ENCODE measurements at regions not wholly inside any gene's neighbourhood (a gene's known extent, or its start where the extent isn't known, plus 50 kb on each side); places are given as distances from the start of the nearest gene placed in this dataset.

DNA sequence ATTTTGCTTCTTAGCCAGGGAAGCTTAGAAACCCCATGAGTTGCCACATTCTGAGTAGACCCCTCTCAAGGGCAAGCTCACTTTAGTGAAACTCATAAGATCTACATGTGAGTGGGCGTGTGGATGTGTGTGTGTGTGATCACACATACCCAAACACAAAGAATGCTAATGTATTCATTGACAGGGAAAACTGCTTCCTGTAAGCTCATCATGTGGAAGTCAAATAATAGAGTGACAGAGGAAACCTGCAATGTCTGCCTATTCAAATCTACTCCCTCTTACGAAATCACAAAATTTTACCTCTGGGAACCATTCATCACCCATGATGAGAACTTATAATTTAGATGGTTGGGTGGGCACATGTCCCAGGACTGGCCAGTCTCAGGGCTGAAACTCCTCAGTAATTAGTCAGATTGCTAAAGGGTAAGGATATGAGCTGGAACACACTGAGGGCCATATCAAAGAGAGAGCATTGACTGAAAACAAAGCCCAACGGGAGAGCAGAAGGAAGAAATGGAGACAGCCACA is 94.5 kb upstream of the CCDC150 start:
- FAIRE-seq (no peak), DNase-seq (ENCODE audit: low read depth) (no peak)
- H3K4me1 ChIP-seq (ENCODE audit: insufficient read depth, low read length): no peaks in the 10 kb centered on the region
- no peak overlapping the region for H3K4me3 ChIP-seq (ENCODE audit: insufficient read depth, low read depth, low read length)
- no peak overlapping the region for H2AFZ ChIP-seq (ENCODE audit: low read depth, low read length)
- no peaks in the 10 kb centered on the region for H3K4me1 Mint-ChIP-seq (ENCODE audit: low read depth, unreplicated experiment)
- no peaks in the 10 kb centered on the region for H3K9me3 ChIP-seq (ENCODE audit: insufficient read depth, low read depth, low read length)
- no peaks in the 10 kb centered on the region for H3K36me3 ChIP-seq (ENCODE audit: insufficient read depth, low read length)
- H4K20me1 ChIP-seq (ENCODE audit: insufficient read depth, low read length): no peaks in the 10 kb centered on the region
- peaks cover 3% of the 10 kb centered on the region for H3K27me3 Mint-ChIP-seq (ENCODE audit: low read depth, unreplicated experiment)
- H3K27me3 ChIP-seq (ENCODE audit: insufficient read depth, low read length): no peaks in the 10 kb centered on the region
- TF ChIP-seq EZH2 (IDR thresholded peaks at IDR 0.05; ENCODE audit: insufficient read depth, low read length): no peak
- TF ChIP-seq, protein P1, sequence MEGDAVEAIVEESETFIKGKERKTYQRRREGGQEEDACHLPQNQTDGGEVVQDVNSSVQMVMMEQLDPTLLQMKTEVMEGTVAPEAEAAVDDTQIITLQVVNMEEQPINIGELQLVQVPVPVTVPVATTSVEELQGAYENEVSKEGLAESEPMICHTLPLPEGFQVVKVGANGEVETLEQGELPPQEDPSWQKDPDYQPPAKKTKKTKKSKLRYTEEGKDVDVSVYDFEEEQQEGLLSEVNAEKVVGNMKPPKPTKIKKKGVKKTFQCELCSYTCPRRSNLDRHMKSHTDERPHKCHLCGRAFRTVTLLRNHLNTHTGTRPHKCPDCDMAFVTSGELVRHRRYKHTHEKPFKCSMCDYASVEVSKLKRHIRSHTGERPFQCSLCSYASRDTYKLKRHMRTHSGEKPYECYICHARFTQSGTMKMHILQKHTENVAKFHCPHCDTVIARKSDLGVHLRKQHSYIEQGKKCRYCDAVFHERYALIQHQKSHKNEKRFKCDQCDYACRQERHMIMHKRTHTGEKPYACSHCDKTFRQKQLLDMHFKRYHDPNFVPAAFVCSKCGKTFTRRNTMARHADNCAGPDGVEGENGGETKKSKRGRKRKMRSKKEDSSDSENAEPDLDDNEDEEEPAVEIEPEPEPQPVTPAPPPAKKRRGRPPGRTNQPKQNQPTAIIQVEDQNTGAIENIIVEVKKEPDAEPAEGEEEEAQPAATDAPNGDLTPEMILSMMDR (IDR thresholded peaks at IDR 0.05; ENCODE audit: insufficient read depth, low read depth, low read length): no peak
- no peak overlapping the region for H3K9ac ChIP-seq (ENCODE audit: low read length)
- H3K27ac ChIP-seq (ENCODE audit: low read depth, low read length): no peak overlapping the region
- no peaks in the 10 kb centered on the region for H3K36me3 Mint-ChIP-seq (ENCODE audit: low read depth, unreplicated experiment)
- H3K9me3 Mint-ChIP-seq (ENCODE audit: unreplicated experiment): no peaks in the 10 kb centered on the region
- H3K79me2 ChIP-seq (ENCODE audit: insufficient read depth, low read length): no peaks in the 10 kb centered on the region
- H3K4me2 ChIP-seq (ENCODE audit: low read length): no peak overlapping the region
- no peak overlapping the region for H3K27ac Mint-ChIP-seq (ENCODE audit: unreplicated experiment)
- H3K4me3 Mint-ChIP-seq (ENCODE audit: unreplicated experiment): no peak overlapping the region

DNA sequence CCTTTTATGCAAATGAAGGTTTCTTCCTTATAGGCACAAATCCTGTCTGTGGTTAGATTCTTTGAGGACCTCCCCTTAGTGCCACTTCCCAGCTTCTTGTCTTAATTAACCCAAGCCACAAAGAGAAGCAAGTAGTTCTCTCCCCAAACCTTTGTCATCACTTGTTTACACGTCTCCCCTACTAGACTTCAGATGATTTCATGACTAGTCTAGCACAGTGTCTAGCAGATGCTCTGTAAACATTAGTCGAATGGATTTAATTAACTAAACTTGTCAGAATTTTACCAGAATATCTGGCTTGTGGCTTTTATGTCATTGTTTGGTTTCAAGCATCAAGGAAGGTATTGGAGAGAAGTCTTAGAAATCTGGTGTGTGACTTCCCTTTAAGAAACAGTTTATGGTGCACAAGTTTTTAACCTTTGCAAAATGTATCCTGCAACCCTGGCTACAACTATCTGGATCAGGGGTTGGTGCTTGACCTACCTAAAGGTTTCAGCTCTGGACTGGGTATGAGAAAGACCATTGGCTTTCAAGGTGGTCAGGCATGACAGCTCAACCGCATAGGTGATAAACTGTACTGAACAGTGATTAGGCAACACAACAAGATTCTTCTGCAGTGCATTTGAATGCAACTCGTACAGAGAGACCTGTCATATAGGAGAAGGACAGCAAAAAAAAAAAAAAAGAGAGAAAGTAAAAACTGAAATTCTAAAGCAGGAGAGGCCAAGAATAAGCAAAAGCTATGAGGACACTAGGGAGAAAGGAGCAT is 93.2 kb upstream of the CCDC150 start:
- DNase-seq (ENCODE audit: low read depth): no peak
- Mint-ChIP-seq H3K36me3 (ENCODE audit: low read depth, unreplicated experiment) (no peaks in the 10 kb centered on the region), H3K4me1 (ENCODE audit: low read depth, unreplicated experiment) (no peaks in the 10 kb centered on the region), H3K27me3 (ENCODE audit: low read depth, unreplicated experiment) (peaks cover 3% of the 10 kb centered on the region), H3K4me3 (ENCODE audit: unreplicated experiment) (no peak overlapping the region), H3K27ac (ENCODE audit: unreplicated experiment) (no peak overlapping the region), H3K9me3 (ENCODE audit: unreplicated experiment) (no peaks in the 10 kb centered on the region)
- H3K4me3 ChIP-seq (ENCODE audit: insufficient read depth, low read depth, low read length): no peak overlapping the region
- H3K36me3 ChIP-seq (ENCODE audit: insufficient read depth, low read length): no peaks in the 10 kb centered on the region
- no peaks in the 10 kb centered on the region for H3K9me3 ChIP-seq (ENCODE audit: insufficient read depth, low read depth, low read length)
- H3K9ac ChIP-seq (ENCODE audit: low read length): no peak overlapping the region
- TF ChIP-seq, protein P1 (IDR thresholded peaks at IDR 0.05; ENCODE audit: insufficient read depth, low read depth, low read length): no peak
- no peak for TF ChIP-seq EZH2 (IDR thresholded peaks at IDR 0.05; ENCODE audit: insufficient read depth, low read length)
- no peaks in the 10 kb centered on the region for H3K79me2 ChIP-seq (ENCODE audit: insufficient read depth, low read length)
- no peaks in the 10 kb centered on the region for H4K20me1 ChIP-seq (ENCODE audit: insufficient read depth, low read length)
- no peak for FAIRE-seq
- no peak overlapping the region for H3K4me2 ChIP-seq (ENCODE audit: low read length)
- no peaks in the 10 kb centered on the region for H3K27me3 ChIP-seq (ENCODE audit: insufficient read depth, low read length)
- no peak overlapping the region for H2AFZ ChIP-seq (ENCODE audit: low read depth, low read length)
- no peaks in the 10 kb centered on the region for H3K4me1 ChIP-seq (ENCODE audit: insufficient read depth, low read length)
- H3K27ac ChIP-seq (ENCODE audit: low read depth, low read length): no peak overlapping the region

DNA sequence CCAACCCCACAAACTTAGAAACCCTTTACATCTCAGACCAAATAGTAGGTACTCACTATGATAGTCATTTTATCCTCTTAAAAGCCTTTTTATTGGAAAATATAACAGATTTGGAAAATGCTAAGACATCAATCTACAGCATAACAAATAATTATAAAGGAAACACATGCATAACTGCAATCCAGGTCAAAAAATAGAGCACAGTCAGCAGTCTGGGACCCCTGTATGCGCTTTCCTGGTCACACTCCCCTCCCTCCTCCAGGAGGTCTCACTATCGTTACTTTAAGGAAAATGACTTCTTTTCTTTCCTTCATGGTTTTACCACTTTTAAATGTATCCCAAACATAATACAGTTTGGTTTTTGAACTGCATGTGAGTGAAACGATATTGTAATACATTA is 90.5 kb upstream of the CCDC150 start:
- no peak for DNase-seq (ENCODE audit: low read depth)
- TF ChIP-seq, protein P1 (IDR thresholded peaks at IDR 0.05; ENCODE audit: insufficient read depth, low read depth, low read length): no peak
- no peak for TF ChIP-seq EZH2 (IDR thresholded peaks at IDR 0.05; ENCODE audit: insufficient read depth, low read length)
- Histone ChIP-seq H3K27ac (ENCODE audit: low read depth, low read length) (no peak overlapping the region), H3K27me3 (ENCODE audit: insufficient read depth, low read length) (no peaks in the 10 kb centered on the region), H2AFZ (ENCODE audit: low read depth, low read length) (no peak overlapping the region), H3K4me3 (ENCODE audit: insufficient read depth, low read depth, low read length) (no peak overlapping the region), H3K9ac (ENCODE audit: low read length) (no peak overlapping the region), H3K4me1 (ENCODE audit: insufficient read depth, low read length) (no peaks in the 10 kb centered on the region), H3K79me2 (ENCODE audit: insufficient read depth, low read length) (no peaks in the 10 kb centered on the region), H3K9me3 (ENCODE audit: insufficient read depth, low read depth, low read length) (no peaks in the 10 kb centered on the region), H4K20me1 (ENCODE audit: insufficient read depth, low read length) (no peaks in the 10 kb centered on the region), H3K4me2 (ENCODE audit: low read length) (no peak overlapping the region), H3K36me3 (ENCODE audit: insufficient read depth, low read length) (no peaks in the 10 kb centered on the region)
- no peaks in the 10 kb centered on the region for H3K9me3 Mint-ChIP-seq (ENCODE audit: unreplicated experiment)
- no peaks in the 10 kb centered on the region for H3K36me3 Mint-ChIP-seq (ENCODE audit: low read depth, unreplicated experiment)
- H3K27ac Mint-ChIP-seq (ENCODE audit: unreplicated experiment): no peak overlapping the region
- no peak for FAIRE-seq
- no peak overlapping the region for H3K4me3 Mint-ChIP-seq (ENCODE audit: unreplicated experiment)
- H3K4me1 Mint-ChIP-seq (ENCODE audit: low read depth, unreplicated experiment): no peaks in the 10 kb centered on the region
- peaks cover 3% of the 10 kb centered on the region for H3K27me3 Mint-ChIP-seq (ENCODE audit: low read depth, unreplicated experiment)
